NCI-H2171 treated with DMSO at 0.1 percent for 48 hours (cell line): ENCODE measurements at regions not wholly inside any gene's neighbourhood (a gene's known extent, or its start where the extent isn't known, plus 50 kb on each side); places are given as distances from the start of the nearest gene placed in this dataset.
A peak's percentile ranks its signal among the peaks of the same experiment; 100 is the strongest.

Source experiments
- DNase-seq: peaks from one replicate; lab custom pipeline; 2025; lab: John Stamatoyannopoulos, UW

- DNase-seq = no peak
These were observed 177.6 kb downstream of the HHIPL2 start for GRCh38 chr1:222370081-222370912.

DNA sequence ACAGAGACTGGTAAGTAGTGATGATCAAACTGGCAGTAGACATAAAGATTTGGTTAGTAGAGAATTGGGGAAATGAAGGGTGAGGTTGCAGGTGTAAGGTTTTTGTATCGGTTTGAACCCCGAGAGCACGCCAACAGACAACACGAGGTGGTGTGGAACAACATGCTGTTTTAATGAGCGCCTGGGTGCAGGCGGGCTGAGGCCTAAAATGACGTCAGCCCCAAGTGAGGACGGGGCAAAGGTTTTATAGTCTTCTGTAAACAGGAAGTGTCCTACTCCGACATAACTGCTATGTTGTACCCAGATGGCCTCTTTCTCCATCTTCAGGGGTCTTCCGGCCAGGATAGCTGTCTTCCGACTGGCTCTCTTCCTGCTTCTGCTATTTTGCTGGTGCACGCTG lies 178.8 kb downstream of the HHIPL2 start:
- no peak for DNase-seq

- DNase-seq = no peak
These were observed 189.8 kb downstream of the HHIPL2 start for GRCh38 chr1:222358100-222358499.

DNA sequence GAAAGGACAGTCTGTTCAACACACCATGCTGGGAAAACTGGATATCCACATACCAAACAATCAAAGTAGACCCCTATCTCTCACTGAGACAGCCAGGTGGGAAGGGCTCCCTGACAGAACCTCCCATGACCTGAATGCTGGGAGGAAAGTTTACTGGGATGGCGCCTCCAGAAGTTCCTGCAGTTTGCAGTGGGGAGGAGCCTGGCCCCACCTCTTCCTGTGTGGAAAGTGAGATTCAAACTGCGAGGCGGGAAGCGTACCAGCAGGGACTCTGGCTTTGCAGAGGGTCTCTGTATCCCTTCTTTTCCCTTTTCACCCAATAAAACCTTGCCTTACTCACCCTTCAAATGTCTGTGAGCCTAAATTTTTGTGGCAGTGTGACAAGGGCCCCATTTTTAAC lies 190.7 kb downstream of the HHIPL2 start:
- DNase-seq = no peak

GRCh38 chr1:222347627-222348026 lies 200.3 kb downstream of the HHIPL2 start:
- peak; percentile 91 for DNase-seq

- no peak for DNase-seq
These were observed 200.9 kb downstream of the HHIPL2 start for GRCh38 chr1:222346955-222347354.

GRCh38 chr1:222339376-222339947 lies 208.4 kb downstream of the HHIPL2 start:
- DNase-seq = no peak

- DNase-seq = no peak
These were observed 212.3 kb downstream of the HHIPL2 start for GRCh38 chr1:222335586-222335985.

DNA sequence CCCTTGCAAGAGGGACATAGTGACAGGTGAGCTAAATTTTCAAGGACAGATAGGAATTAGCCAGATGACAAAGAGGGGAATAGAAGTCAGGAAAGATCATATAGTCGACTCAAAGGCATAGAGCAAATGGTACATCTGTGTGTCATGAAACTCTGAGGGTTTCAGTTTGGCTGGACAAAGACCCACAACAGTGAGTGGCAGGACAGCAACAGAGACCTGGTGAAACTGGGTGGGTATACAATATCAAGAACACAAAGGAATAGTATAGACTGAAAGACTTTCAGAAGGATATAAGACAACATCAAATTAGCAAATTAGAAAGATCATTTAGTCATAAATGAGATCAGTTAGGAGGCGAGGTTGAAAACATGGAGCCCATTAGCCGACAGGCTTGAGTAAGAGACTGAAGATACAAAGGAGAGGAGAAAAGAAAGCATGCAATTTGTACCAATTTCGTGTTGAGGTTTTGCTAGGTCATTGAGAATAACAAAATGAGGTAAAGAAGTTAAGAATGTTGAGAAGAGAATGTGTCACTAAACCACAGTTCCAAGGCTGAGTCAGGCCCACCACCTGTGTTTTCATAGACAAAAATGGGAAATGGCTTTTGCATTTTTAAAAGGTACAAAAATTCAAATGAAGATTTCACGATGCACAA lies 213.8 kb downstream of the HHIPL2 start:
- DNase-seq = no peak

- no peak for DNase-seq
These were observed 216.1 kb downstream of the HHIPL2 start for GRCh38 chr1:222331765-222332164.

DNA sequence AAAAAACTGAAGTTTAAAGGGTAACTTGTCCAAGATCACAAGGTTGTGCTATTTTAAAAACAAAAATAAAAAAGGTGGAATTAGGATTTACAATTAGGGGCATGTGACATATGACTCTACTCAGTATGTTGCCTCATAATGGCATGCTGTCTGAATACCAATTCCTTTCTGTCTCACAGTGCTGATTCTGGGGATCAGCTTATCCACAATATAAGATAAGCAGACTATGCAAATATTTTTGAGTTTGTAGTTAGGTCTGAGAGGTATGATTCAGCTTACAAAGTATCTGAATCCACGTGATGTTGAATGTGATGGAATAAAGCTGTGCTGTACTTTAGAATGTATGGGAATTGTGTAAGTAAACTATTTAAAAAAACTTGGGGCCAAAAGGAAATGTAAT lies 216.6 kb downstream of the HHIPL2 start:
- no peak for DNase-seq

- DNase-seq = no peak
These were observed 218.3 kb downstream of the HHIPL2 start for GRCh38 chr1:222329493-222330045.

GRCh38 chr1:222326710-222327036 lies 221.2 kb downstream of the HHIPL2 start:
- no peak for DNase-seq

DNA sequence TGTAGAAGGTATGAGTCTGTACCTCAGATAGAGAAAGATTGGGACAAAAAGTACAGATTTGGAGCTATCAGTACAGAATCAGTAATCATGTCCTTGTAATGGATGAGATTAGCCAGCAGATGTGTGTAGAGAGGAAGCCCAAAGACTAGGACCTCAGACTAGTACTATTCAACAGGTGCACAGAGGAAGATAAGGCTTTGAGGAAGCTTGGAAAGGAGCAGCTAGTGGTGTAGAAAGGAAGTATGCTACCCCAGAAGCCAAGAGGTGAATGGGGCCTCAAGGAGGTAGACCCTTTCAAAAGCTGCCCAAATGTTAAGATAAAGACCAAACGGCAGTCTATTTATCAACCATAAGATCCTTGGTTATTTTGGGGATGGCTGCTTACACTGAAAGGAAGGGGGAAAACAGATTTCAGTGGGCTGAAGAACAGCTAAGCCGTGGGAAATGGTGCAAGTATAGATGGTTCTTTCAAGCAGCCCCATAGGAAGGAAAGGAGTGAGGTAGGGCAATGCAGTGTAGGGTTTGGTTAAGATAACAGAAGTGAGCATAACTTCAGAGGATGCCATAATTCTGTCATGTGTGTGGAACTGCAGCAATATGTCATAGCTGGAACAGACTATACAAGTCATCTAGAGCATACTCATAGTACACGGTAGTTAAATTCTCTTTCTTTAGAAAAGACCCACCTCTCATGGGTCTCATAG lies 221.7 kb downstream of the HHIPL2 start:
- no peak for DNase-seq

DNA sequence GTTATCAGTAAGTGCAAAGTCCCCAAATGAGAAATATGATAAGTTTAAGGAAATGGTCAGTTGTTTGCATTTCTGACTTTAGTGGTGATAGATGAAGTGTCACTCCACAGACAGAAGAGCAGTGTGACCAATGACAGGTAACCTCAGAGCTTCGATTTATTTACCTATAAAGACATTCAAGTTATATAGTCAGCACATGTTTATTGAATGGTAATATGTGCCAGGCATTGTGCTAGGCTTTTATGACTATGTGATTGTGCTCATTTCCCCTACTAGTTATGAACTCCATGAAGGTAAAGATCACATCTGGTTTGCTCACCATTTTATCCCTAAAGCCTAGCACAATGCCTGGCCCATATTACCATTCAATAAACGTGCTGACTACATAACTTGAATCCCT lies 222.4 kb downstream of the HHIPL2 start:
- no peak for DNase-seq

DNA sequence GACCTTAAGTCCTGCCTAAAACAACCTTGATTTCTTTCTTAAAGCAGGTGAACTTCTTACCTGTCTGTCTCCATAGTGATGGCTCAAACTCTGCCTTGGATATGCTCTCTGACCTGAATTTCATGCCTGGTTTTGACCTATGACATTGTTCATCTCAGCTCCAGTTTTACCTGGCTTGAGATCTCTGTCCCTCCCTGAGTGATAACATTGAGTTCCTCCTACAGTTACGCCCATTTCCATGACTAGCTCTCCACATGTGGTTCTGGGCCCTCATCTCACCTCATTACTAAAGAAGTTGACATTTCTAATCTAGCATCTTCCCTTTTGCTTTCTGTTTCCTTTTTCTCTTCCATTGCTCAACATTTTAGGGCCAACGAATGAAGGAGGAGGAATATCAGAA lies 233.1 kb downstream of the HHIPL2 start:
- no peak for DNase-seq

GRCh38 chr1:222310836-222311235 lies 237.1 kb downstream of the HHIPL2 start:
- DNase-seq = no peak

- DNase-seq = no peak
These were observed 240.3 kb downstream of the HHIPL2 start for GRCh38 chr1:222307621-222308020.

DNA sequence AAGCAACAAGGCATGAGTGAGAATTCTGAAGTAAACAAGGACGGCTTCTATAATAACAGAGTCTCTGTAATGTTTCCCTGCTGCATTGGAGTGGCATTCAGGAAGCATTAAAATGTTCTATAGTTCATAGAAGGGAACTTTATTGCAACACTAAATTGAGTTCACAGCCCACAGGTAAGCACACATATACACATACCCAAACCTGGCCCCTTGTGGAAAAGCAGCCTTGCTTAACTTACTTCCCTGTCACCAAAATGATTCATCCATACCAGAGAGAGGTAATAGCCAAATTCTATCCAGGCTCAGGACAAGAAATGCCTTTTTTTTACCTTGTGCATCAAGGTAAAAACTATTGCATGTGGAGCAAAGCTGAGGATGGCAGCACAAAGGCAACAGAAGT lies 241.4 kb downstream of the HHIPL2 start:
- no peak for DNase-seq

- DNase-seq = no peak
These were observed 241.9 kb downstream of the HHIPL2 start for GRCh38 chr1:222306011-222306410.

DNA sequence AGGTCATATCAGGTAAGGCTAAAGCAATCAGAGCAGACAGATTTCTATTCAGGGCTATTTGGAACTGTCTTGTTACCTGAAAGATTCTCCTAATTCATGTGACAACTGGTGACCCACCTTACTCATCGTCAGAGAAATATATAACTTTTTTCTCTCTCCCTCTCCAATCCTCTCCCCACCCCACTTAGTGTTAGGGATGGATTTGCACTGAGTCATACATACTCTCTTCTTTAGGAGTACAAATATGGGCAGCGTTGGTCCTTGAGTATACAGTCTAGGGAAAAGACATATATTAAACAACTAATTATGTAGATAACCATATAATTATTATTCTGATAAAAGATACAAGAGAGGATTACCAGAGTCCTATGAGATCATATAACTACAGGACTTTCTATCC lies 246.3 kb downstream of the HHIPL2 start:
- DNase-seq = no peak

DNA sequence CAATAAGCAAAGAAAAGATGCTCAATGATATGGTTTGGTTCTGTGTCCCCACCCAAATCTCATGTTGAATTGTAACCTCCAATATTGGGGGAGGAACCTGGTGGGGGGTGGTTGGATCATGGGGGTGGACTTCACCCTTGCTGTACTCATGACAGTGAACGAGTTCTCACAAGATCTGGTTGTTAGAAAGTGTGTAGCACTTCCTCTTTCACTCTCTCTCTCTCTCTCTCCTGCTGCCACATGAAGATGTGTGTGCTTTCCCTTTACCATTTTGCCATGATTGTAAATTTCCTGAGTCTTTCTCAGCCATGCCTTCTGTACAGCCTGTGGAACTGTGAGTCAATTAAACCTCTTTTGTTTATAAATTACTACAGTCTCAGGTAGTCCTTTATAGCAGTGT lies 248.4 kb downstream of the HHIPL2 start:
- DNase-seq = no peak

DNA sequence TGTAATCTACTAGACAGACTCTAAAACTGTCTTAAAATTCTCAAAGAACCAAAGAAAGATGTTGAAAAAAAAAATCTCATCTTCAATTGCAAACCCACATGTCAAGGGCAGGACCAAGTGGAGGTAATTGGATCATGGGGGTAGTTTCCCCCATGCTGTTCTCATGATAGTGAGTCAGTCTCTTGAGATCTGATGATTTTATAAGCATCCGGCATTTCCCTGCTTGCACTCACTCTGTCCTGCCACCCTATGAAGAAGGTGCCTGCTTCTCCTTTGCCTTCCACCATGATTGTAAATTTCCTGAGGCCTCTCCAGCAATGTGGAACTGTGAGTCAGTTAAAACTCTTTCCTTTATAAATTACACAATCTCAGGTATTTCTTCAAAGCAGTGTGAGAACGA lies 257.0 kb downstream of the HHIPL2 start:
- no peak for DNase-seq
